ENCODE measurements at regions not wholly inside any gene's neighbourhood (a gene's known extent, or its start where the extent isn't known, plus 50 kb on each side); places are given as distances from the start of the nearest gene placed in this dataset.

DNA sequence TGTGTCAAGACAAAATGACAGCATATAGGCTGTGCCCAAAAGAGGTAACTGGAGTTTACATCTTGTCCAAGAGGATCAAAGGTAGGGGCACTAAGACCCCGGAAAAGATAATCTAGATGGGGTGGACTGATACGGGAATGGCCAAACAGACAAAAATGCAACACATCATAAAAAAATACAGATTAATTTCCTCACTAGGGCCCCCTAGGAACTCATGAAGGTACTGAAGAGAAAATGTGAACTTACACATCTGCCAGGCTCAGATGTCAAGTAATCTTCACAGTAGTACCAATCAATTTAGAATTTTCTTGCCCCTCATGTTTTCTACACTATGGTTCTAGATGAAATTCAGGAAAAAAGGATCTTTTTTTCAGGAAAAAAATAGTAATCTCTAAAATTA lies 115.6 kb upstream of the REG3A start:
- DNase-seq (ENCODE audit: low spot score) (no peak), FAIRE-seq (no peak), ATAC-seq (no peak)
- H3K27ac ChIP-seq (ENCODE audit: extremely low read length, insufficient read depth, low read length): no peak overlapping the region
- no peak overlapping the region for H3K9ac ChIP-seq (ENCODE audit: insufficient read depth, low read depth, low read length)
- H3K27me3 ChIP-seq (ENCODE audit: control insufficient read depth in 1 of 2, insufficient read depth in 2 of 2, low read length in 2 of 2): no peaks in the 10 kb centered on the region
- no peaks in the 10 kb centered on the region for H3K9me3 ChIP-seq (ENCODE audit: low read length)
- CTCF ChIA-PET (ENCODE audit: low intra/inter-chr PET ratio, low total read pairs): no interaction called here
- no peaks in the 10 kb centered on the region for H3K4me1 ChIP-seq (ENCODE audit: insufficient read depth, low read length)
- BruUV-seq (replicated peaks): no TSS peak
- H3K79me2 ChIP-seq (ENCODE audit: insufficient read depth, low read length): no peaks in the 10 kb centered on the region
- POLR2A ChIA-PET: no interaction called here
- no peak overlapping the region for H3K4me3 ChIP-seq (replicated peaks in 1 of 3; ENCODE audit: insufficient read depth in 1 of 3, low read depth in 2 of 3, low read length in 3 of 3)
- in situ Hi-C loops (cut with HindIII; ENCODE audit: extremely low pct_ligation_motif_present, low pct_unique_long_range_greater_than_20kb): no loop called here
- 2% methylated on average over 2 of the region's 2 CpGs for WGBS (ENCODE audit: low lambda C conversion rate)
- no peak overlapping the region for H2AFZ ChIP-seq (ENCODE audit: low read length)
- H3K4me2 ChIP-seq (ENCODE audit: low read depth, low read length): no peak overlapping the region
- H3K36me3 ChIP-seq (replicated peaks in 1 of 2; ENCODE audit: control insufficient read depth in 1 of 2, insufficient read depth in 2 of 2, low read length in 2 of 2): no peaks in the 10 kb centered on the region
- intact Hi-C loops (cut with micrococcal nuclease; ENCODE audit: unreplicated experiment): no loop called here
- TF ChIP-seq HNRNPLL (IDR thresholded peaks at IDR 0.05; ENCODE audit: low read depth, low read length, poor library complexity, severe bottlenecking) (no peak), ZMYM2 (CRISPR knock-in tag; IDR thresholded peaks at IDR 0.05) (no peak)
- H4K20me1 ChIP-seq (ENCODE audit: insufficient read depth, low read length): no peaks in the 10 kb centered on the region

DNA sequence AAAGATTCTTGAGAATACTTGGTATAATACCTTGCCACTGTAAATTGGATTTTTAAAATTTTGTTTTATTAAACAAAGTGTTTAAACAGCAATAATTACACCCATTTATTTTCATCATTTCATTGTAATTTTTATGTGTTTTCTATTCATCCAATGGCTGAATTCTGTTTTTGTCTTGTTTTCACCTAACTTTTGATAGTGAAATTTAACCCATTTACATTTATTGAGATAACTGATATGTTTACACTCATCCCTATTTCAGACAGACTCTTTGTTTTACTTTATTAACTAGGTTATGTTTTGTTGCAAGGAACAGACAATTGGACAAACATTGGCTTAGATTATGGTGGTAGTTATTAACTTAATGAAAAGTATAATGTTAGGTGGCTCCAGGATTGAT lies 113.1 kb upstream of the REG3A start:
- Histone ChIP-seq H3K27ac (ENCODE audit: extremely low read length, insufficient read depth, low read length) (no peak overlapping the region), H3K27me3 (ENCODE audit: control insufficient read depth in 1 of 2, insufficient read depth in 2 of 2, low read length in 2 of 2) (no peaks in the 10 kb centered on the region), H4K20me1 (ENCODE audit: insufficient read depth, low read length) (no peaks in the 10 kb centered on the region), H3K79me2 (ENCODE audit: insufficient read depth, low read length) (no peaks in the 10 kb centered on the region), H3K9me3 (ENCODE audit: low read length) (no peaks in the 10 kb centered on the region), H3K4me3 (replicated peaks in 1 of 3; ENCODE audit: insufficient read depth in 1 of 3, low read depth in 2 of 3, low read length in 3 of 3) (no peak overlapping the region), H3K36me3 (replicated peaks in 1 of 2; ENCODE audit: control insufficient read depth in 1 of 2, insufficient read depth in 2 of 2, low read length in 2 of 2) (no peaks in the 10 kb centered on the region), H2AFZ (ENCODE audit: low read length) (no peak overlapping the region), H3K4me1 (ENCODE audit: insufficient read depth, low read length) (no peaks in the 10 kb centered on the region), H3K9ac (ENCODE audit: insufficient read depth, low read depth, low read length) (no peak overlapping the region), H3K4me2 (ENCODE audit: low read depth, low read length) (no peak overlapping the region)
- ChIA-PET CTCF (ENCODE audit: low intra/inter-chr PET ratio, low total read pairs) (no interaction called here), POLR2A (no interaction called here)
- in situ Hi-C loops (cut with HindIII; ENCODE audit: extremely low pct_ligation_motif_present, low pct_unique_long_range_greater_than_20kb) (no loop called here), intact Hi-C loops (cut with micrococcal nuclease; ENCODE audit: unreplicated experiment) (no loop called here)
- TF ChIP-seq TCF7 (IDR thresholded peaks at IDR 0.05; ENCODE audit: low read depth) (no peak), ZNF124 (CRISPR knock-in tag; IDR thresholded peaks at IDR 0.05) (no peak), KDM1A (CRISPR knock-in tag; IDR thresholded peaks at IDR 0.05) (no peak), ZNF343 (CRISPR knock-in tag; IDR thresholded peaks at IDR 0.05) (no peak), NR3C1 (CRISPR knock-in tag; IDR thresholded peaks at IDR 0.05) (no peak), AHR (CRISPR knock-in tag; IDR thresholded peaks at IDR 0.05) (no peak)
- TF ChIP-seq, protein P1, sequence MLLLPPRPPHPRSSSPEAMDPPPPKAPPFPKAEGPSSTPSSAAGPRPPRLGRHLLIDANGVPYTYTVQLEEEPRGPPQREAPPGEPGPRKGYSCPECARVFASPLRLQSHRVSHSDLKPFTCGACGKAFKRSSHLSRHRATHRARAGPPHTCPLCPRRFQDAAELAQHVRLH (CRISPR knock-in tag; IDR thresholded peaks at IDR 0.05; ENCODE audit: borderline replicate concordance, low read depth): no peak
- DNase-seq (ENCODE audit: low spot score) (no peak), ATAC-seq (no peak), FAIRE-seq (no peak)
- BruUV-seq (replicated peaks): no TSS peak
